Activated CD4-positive, alpha-beta T cell treated with anti-CD3 and anti-CD28 coated beads, Interleukin-2, Interleukin-4, amounts not matched to agents 100 ng/mL and 50 ng/mL, durations not matched to agents 16 hours and 8 hours (primary cell): ENCODE measurements at regions not wholly inside any gene's neighbourhood (a gene's known extent, or its start where the extent isn't known, plus 50 kb on each side); places are given as distances from the start of the nearest gene placed in this dataset.

ENCODE experiments used
- DNase-seq: peaks from one replicate; pipeline ENCODE4 v3.0.0-alpha.2; 2020; ENCODE audit warnings: low spot score

- DNase-seq: no peak
Measured at GRCh38 chr4:27506401-27506800, 645.8 kb downstream of the STIM2 start.

GRCh38 chr4:27514711-27515110 lies 654.1 kb downstream of the STIM2 start:
- DNase-seq: no peak

GRCh38 chr4:27515140-27515539 lies 654.5 kb downstream of the STIM2 start:
- DNase-seq: no peak

GRCh38 chr4:27518876-27519275 lies 658.2 kb downstream of the STIM2 start:
- no peak for DNase-seq

GRCh38 chr4:27524224-27524623 lies 663.6 kb downstream of the STIM2 start:
- DNase-seq: no peak

- DNase-seq: no peak
Measured at GRCh38 chr4:27534488-27534887, 673.8 kb downstream of the STIM2 start.

GRCh38 chr4:27568236-27568951 lies 707.8 kb downstream of the STIM2 start:
- DNase-seq: no peak

GRCh38 chr4:27568952-27569319 lies 708.3 kb downstream of the STIM2 start:
- DNase-seq: no peak

GRCh38 chr4:27574743-27575142 lies 714.1 kb downstream of the STIM2 start:
- no peak for DNase-seq

- DNase-seq: no peak
Measured at GRCh38 chr4:27577951-27578350, 717.3 kb downstream of the STIM2 start.

GRCh38 chr4:27592738-27593137 lies 732.1 kb downstream of the STIM2 start:
- DNase-seq: no peak

- DNase-seq: no peak
Measured at GRCh38 chr4:27594922-27595321, 734.3 kb downstream of the STIM2 start.

- DNase-seq: no peak
Measured at GRCh38 chr4:27595571-27596360, 735.1 kb downstream of the STIM2 start.

- DNase-seq: no peak
Measured at GRCh38 chr4:27602172-27602571, 741.5 kb downstream of the STIM2 start.

- DNase-seq: no peak
Measured at GRCh38 chr4:27604692-27605091, 744.1 kb downstream of the STIM2 start.

- no peak for DNase-seq
Measured at GRCh38 chr4:27616166-27616565, 755.5 kb downstream of the STIM2 start.

GRCh38 chr4:27619435-27619834 lies 758.8 kb downstream of the STIM2 start:
- DNase-seq: no peak

- DNase-seq: no peak
Measured at GRCh38 chr4:27620886-27621285, 760.2 kb downstream of the STIM2 start.

GRCh38 chr4:27624749-27625148 lies 764.1 kb downstream of the STIM2 start:
- no peak for DNase-seq

GRCh38 chr4:27628609-27629008 lies 768.0 kb downstream of the STIM2 start:
- no peak for DNase-seq

GRCh38 chr4:27629532-27630225 lies 769.0 kb downstream of the STIM2 start:
- no peak for DNase-seq

- DNase-seq: peak; percentile 31
Measured at GRCh38 chr4:27635936-27636913, 775.6 kb downstream of the STIM2 start.
